GM06990 (cell line): ENCODE measurements at regions not wholly inside any gene's neighbourhood (a gene's known extent, or its start where the extent isn't known, plus 50 kb on each side); places are given as distances from the start of the nearest gene placed in this dataset.

Experiments
- DNase-seq: peaks from one replicate; pipeline ENCODE4 v3.0.0-alpha.2; 2011; ENCODE audit not compliant: insufficient read length; ENCODE audit errors: extremely low read depth
- H3K27me3 ChIP-seq: replicated peaks from 2 replicates; pipeline ENCODE4 v1.6.0; 2011; ENCODE audit warnings: low read length; ENCODE audit not compliant: control insufficient read depth, insufficient read depth
- H3K36me3 ChIP-seq: 2 replicates; pipeline ENCODE4 v1.5.1; 2011; ENCODE audit warnings: low read length; ENCODE audit not compliant: control insufficient read depth, insufficient read depth
- H3K4me3 ChIP-seq: replicated peaks from 2 replicates; pipeline ENCODE4 v1.5.1; 2011; ENCODE audit warnings: low read depth, mild to moderate bottlenecking, control low read depth, low read length
- CTCF ChIP-seq: IDR thresholded peaks from 2 replicates; pipeline ENCODE4 v1.5.1; 2011; ENCODE audit warnings: low read length, control low read depth, mild to moderate bottlenecking, inconsistent platforms; ENCODE audit not compliant: insufficient read depth, poor library complexity, severe bottlenecking

- TF ChIP-seq CTCF = peak; percentile 20
- Histone ChIP-seq H3K27me3 (no peaks in the 10 kb centered on the region), H3K36me3 (no peaks in the 10 kb centered on the region), H3K4me3 (no peak overlapping the region)
- DNase-seq = no peak
These were observed 613.3 kb downstream of the TSN start for GRCh38 chr2:122368576-122369243.

DNA sequence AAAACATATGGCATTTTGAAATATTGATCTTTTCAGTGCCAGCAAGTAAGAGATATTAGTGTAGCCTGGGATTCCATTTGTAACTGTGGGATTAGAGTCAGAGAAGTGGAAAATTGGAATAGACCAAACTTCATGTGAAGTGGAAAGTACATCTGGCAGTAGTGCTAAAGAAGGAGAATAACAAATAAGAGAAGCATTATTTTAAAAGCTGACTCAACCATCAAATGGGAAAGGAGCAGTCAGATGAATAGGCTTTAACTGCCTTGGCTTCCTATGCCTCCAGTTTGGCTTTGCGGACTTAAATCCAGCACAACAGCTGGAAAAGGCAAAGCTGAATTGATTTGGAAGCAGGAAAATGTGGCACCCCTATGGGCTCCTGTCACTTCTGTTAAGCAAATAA is 623.1 kb downstream of the TSN start:
- no peak for TF ChIP-seq CTCF
- Histone ChIP-seq H3K4me3 (no peak overlapping the region), H3K27me3 (no peaks in the 10 kb centered on the region), H3K36me3 (no peaks in the 10 kb centered on the region)
- DNase-seq = no peak

- no peaks in the 10 kb centered on the region for H3K36me3 ChIP-seq
- no peak for DNase-seq
These were observed 629.4 kb downstream of the TSN start for GRCh38 chr2:122384768-122385333.

GRCh38 chr2:122388208-122388607 is 632.8 kb downstream of the TSN start:
- TF ChIP-seq CTCF = no peak
- no peak for DNase-seq

More at GRCh38 chr2:122384768-122385333, 629.4 kb downstream of the TSN start:
- no peaks in the 10 kb centered on the region for H3K27me3 ChIP-seq
- TF ChIP-seq CTCF = no peak
- H3K4me3 ChIP-seq = no peak overlapping the region

GRCh38 chr2:122389694-122390093 is 634.2 kb downstream of the TSN start:
- Histone ChIP-seq H3K4me3 (no peak overlapping the region), H3K36me3 (no peaks in the 10 kb centered on the region)
- no peak for TF ChIP-seq CTCF

More at GRCh38 chr2:122388208-122388607, 632.8 kb downstream of the TSN start:
- H3K36me3 ChIP-seq = no peaks in the 10 kb centered on the region
- no peak overlapping the region for H3K4me3 ChIP-seq
- no peaks in the 10 kb centered on the region for H3K27me3 ChIP-seq

More at GRCh38 chr2:122389694-122390093, 634.2 kb downstream of the TSN start:
- H3K27me3 ChIP-seq = no peaks in the 10 kb centered on the region
- DNase-seq = no peak
